AG09309 (cell line): ENCODE measurements at regions not wholly inside any gene's neighbourhood (a gene's known extent, or its start where the extent isn't known, plus 50 kb on each side); places are given as distances from the start of the nearest gene placed in this dataset.
"Not testable (repeated sequence)": the region's sequence is repeated elsewhere in the genome, so short reads cannot be mapped to it uniquely, and the experiment has no call there.

Source experiments
- DNase-seq: peaks from one replicate; pipeline ENCODE4 v3.0.0-alpha.2; 2010; ENCODE audit warnings: low read depth
- H3K4me3 ChIP-seq: 2 replicates; pipeline ENCODE4 v1.5.1; 2011; ENCODE audit warnings: mild to moderate bottlenecking, low read depth, low read length, moderate library complexity; ENCODE audit not compliant: control insufficient read depth
- CTCF ChIP-seq: IDR thresholded peaks from 2 replicates; pipeline ENCODE4 v1.5.1; 2011; ENCODE audit warnings: mild to moderate bottlenecking, low read depth, low read length, inconsistent platforms; ENCODE audit not compliant: insufficient read depth, control insufficient read depth; ENCODE audit errors: missing control alignments

- H3K4me3 ChIP-seq: no peak overlapping the region
- no peak for DNase-seq
- no peak for TF ChIP-seq CTCF
Observed at GRCh38 chr11:92595052-92595451, 370.4 kb downstream of the FAT3 start.

GRCh38 chr11:92596596-92597317 is 372.1 kb downstream of the FAT3 start:
- TF ChIP-seq CTCF: no peak

GRCh38 chr11:92601048-92601447 is 368.4 kb upstream of the MTNR1B start:
- TF ChIP-seq CTCF: no peak
- DNase-seq: no peak
- H3K4me3 ChIP-seq: no peak overlapping the region

More at GRCh38 chr11:92596596-92597317, 372.1 kb downstream of the FAT3 start:
- H3K4me3 ChIP-seq: no peak overlapping the region
- no peak for DNase-seq

- H3K4me3 ChIP-seq: no peak overlapping the region
- no peak for DNase-seq
- TF ChIP-seq CTCF: no peak
Observed at GRCh38 chr11:92605667-92606066, 363.8 kb upstream of the MTNR1B start.

- TF ChIP-seq CTCF: no peak
- H3K4me3 ChIP-seq: no peak overlapping the region
- DNase-seq: no peak
Observed at GRCh38 chr11:92607969-92608722, 361.3 kb upstream of the MTNR1B start.

GRCh38 chr11:92611157-92611556 is 358.3 kb upstream of the MTNR1B start:
- DNase-seq: no peak
- no peak overlapping the region for H3K4me3 ChIP-seq
- TF ChIP-seq CTCF: no peak

- H3K4me3 ChIP-seq, DNase-seq: not testable (repeated sequence)
Observed at GRCh38 chr11:92618020-92618419, 351.4 kb upstream of the MTNR1B start.
